ENCODE measurements at regions not wholly inside any gene's neighbourhood (a gene's known extent, or its start where the extent isn't known, plus 50 kb on each side); places are given as distances from the start of the nearest gene placed in this dataset.

- Mint-ChIP-seq H3K36me3 (ENCODE audit: low read depth) (no peaks in the 10 kb centered on the region), H3K4me1 (ENCODE audit: low read depth) (no peaks in the 10 kb centered on the region), H3K9me3 (peaks cover 4% of the 10 kb centered on the region), H3K27me3 (no peaks in the 10 kb centered on the region), H3K27ac (no peak overlapping the region), H3K4me3 (no peak overlapping the region)
- Histone ChIP-seq H3K4me1 (ENCODE audit: insufficient read depth, low read length) (no peaks in the 10 kb centered on the region), H3K9me3 (ENCODE audit: control insufficient read depth in 1 of 2, insufficient read depth in 1 of 2, low read length in 2 of 2) (no peaks in the 10 kb centered on the region), H3K27me3 (ENCODE audit: control insufficient read depth in 1 of 2, insufficient read depth in 2 of 2, low read length in 2 of 2) (no peaks in the 10 kb centered on the region), H3K36me3 (ENCODE audit: insufficient read depth, low read length) (no peaks in the 10 kb centered on the region), H3K27ac (ENCODE audit: low read depth in 1 of 2, low read length in 2 of 2) (no peak overlapping the region), H3K4me3 (ENCODE audit: low read length) (no peak overlapping the region)
- DNase-seq (no peak), ATAC-seq (ENCODE audit: poor library complexity) (no peak)
- intact Hi-C loops (cut with DNase I, micrococcal nuclease) = no loop called here
- CTCF ChIA-PET = no interaction called here
- POLR2A ChIA-PET = no interaction called here
- TF ChIP-seq CTCF (IDR thresholded peaks at IDR 0.05) = no peak
These were observed 76.6 kb upstream of the NAV3 start for GRCh38 chr12:77754086-77754485.

GRCh38 chr12:77751939-77752338 lies 78.8 kb upstream of the NAV3 start:
- no peak for ATAC-seq (ENCODE audit: poor library complexity)
- Mint-ChIP-seq H3K27ac (no peak overlapping the region), H3K27me3 (no peaks in the 10 kb centered on the region), H3K4me1 (ENCODE audit: low read depth) (no peaks in the 10 kb centered on the region), H3K4me3 (no peak overlapping the region), H3K36me3 (ENCODE audit: low read depth) (no peaks in the 10 kb centered on the region), H3K9me3 (peaks cover 4% of the 10 kb centered on the region)
- Histone ChIP-seq H3K27me3 (ENCODE audit: control insufficient read depth in 1 of 2, insufficient read depth in 2 of 2, low read length in 2 of 2) (no peaks in the 10 kb centered on the region), H3K36me3 (ENCODE audit: insufficient read depth, low read length) (no peaks in the 10 kb centered on the region), H3K27ac (ENCODE audit: low read depth in 1 of 2, low read length in 2 of 2) (no peak overlapping the region), H3K4me1 (ENCODE audit: insufficient read depth, low read length) (no peaks in the 10 kb centered on the region), H3K9me3 (ENCODE audit: control insufficient read depth in 1 of 2, insufficient read depth in 1 of 2, low read length in 2 of 2) (no peaks in the 10 kb centered on the region), H3K4me3 (ENCODE audit: low read length) (no peak overlapping the region)
- intact Hi-C loops (cut with DNase I, micrococcal nuclease) = no loop called here
- ChIA-PET POLR2A (no interaction called here), CTCF (no interaction called here)
- no peak for TF ChIP-seq CTCF (IDR thresholded peaks at IDR 0.05)
- DNase-seq = no peak

GRCh38 chr12:77746096-77746495 lies 84.6 kb upstream of the NAV3 start:
- Mint-ChIP-seq H3K27ac (no peak overlapping the region), H3K4me1 (ENCODE audit: low read depth) (no peaks in the 10 kb centered on the region), H3K36me3 (ENCODE audit: low read depth) (no peaks in the 10 kb centered on the region), H3K4me3 (no peak overlapping the region), H3K9me3 (peaks cover 5% of the 10 kb centered on the region), H3K27me3 (no peaks in the 10 kb centered on the region)
- ChIA-PET CTCF (no interaction called here), POLR2A (interaction anchor here (0.8 kb wide), 1 partner anchor 338 kb away, joined by 3 read pairs; no protein-coding TSS in a partner anchor)
- intact Hi-C loops (cut with DNase I, micrococcal nuclease) = no loop called here
- ATAC-seq (ENCODE audit: poor library complexity) = no peak
- Histone ChIP-seq H3K9me3 (ENCODE audit: control insufficient read depth in 1 of 2, insufficient read depth in 1 of 2, low read length in 2 of 2) (no peaks in the 10 kb centered on the region), H3K4me3 (ENCODE audit: low read length) (no peak overlapping the region), H3K36me3 (ENCODE audit: insufficient read depth, low read length) (no peaks in the 10 kb centered on the region), H3K27me3 (ENCODE audit: control insufficient read depth in 1 of 2, insufficient read depth in 2 of 2, low read length in 2 of 2) (no peaks in the 10 kb centered on the region), H3K4me1 (ENCODE audit: insufficient read depth, low read length) (no peaks in the 10 kb centered on the region), H3K27ac (ENCODE audit: low read depth in 1 of 2, low read length in 2 of 2) (no peak overlapping the region)
- peak in 2 of 14 experiments; percentile 5 to 6 for DNase-seq
- no peak for TF ChIP-seq CTCF (IDR thresholded peaks at IDR 0.05)

Measured in CD4-positive, alpha-beta T cell (primary cell).